ENCODE measurements at regions not wholly inside any gene's neighbourhood (a gene's known extent, or its start where the extent isn't known, plus 50 kb on each side); places are given as distances from the start of the nearest gene placed in this dataset.
A peak's percentile ranks its signal among the peaks of the same experiment; 100 is the strongest.

- no peak for DNase-seq
- intact Hi-C loops (cut with DNase I): no loop called here
Measured at GRCh38 chr2:136259551-136259950, 141.6 kb upstream of the CXCR4 start.

- intact Hi-C loops (cut with DNase I): no loop called here
- DNase-seq: no peak
Measured at GRCh38 chr2:136257893-136258292, 139.9 kb upstream of the CXCR4 start.

- DNase-seq: peak in 9 of 42 donors; percentile 25 to 70 (median 45)
- intact Hi-C loops (cut with DNase I): no loop called here
Measured at GRCh38 chr2:136255648-136256461, 137.9 kb upstream of the CXCR4 start.

GRCh38 chr2:136255127-136255526 lies 137.2 kb upstream of the CXCR4 start:
- no peak for DNase-seq
- intact Hi-C loops (cut with DNase I): no loop called here

- intact Hi-C loops (cut with DNase I): no loop called here
- DNase-seq: no peak
Measured at GRCh38 chr2:136254681-136255080, 136.7 kb upstream of the CXCR4 start.

- peak in 27 of 42 donors; percentile 6 to 61 (median 33) for DNase-seq
Measured at GRCh38 chr2:136253288-136254004, 135.5 kb upstream of the CXCR4 start.

GRCh38 chr2:136251885-136252585 lies 134.1 kb upstream of the CXCR4 start:
- intact Hi-C loops (cut with DNase I): no loop called here
- DNase-seq: peak in 7 of 42 donors; percentile 6 to 49 (median 19)

More at GRCh38 chr2:136253288-136254004, 135.5 kb upstream of the CXCR4 start:
- intact Hi-C loops (cut with DNase I): no loop called here

GRCh38 chr2:136251197-136251884 lies 133.4 kb upstream of the CXCR4 start:
- no peak for DNase-seq
- intact Hi-C loops (cut with DNase I): no loop called here

GRCh38 chr2:136250131-136250530 lies 132.2 kb upstream of the CXCR4 start:
- no peak for DNase-seq
- intact Hi-C loops (cut with DNase I): no loop called here

GRCh38 chr2:136248907-136249306 lies 131.0 kb upstream of the CXCR4 start:
- intact Hi-C loops (cut with DNase I): no loop called here
- DNase-seq: no peak

GRCh38 chr2:136248242-136248641 lies 130.3 kb upstream of the CXCR4 start:
- DNase-seq: no peak
- intact Hi-C loops (cut with DNase I): no loop called here

GRCh38 chr2:136247204-136247950 lies 129.4 kb upstream of the CXCR4 start:
- intact Hi-C loops (cut with DNase I): no loop called here
- DNase-seq: peak in 17 of 42 donors; percentile 13 to 66 (median 32)

GRCh38 chr2:136246086-136246669 lies 128.2 kb upstream of the CXCR4 start:
- intact Hi-C loops (cut with DNase I): no loop called here
- peak in 8 of 42 donors; percentile 13 to 56 (median 34) for DNase-seq

GRCh38 chr2:136245211-136245610 lies 127.3 kb upstream of the CXCR4 start:
- intact Hi-C loops (cut with DNase I): no loop called here
- no peak for DNase-seq

GRCh38 chr2:136244536-136244885 lies 126.6 kb upstream of the CXCR4 start:
- intact Hi-C loops (cut with DNase I): no loop called here
- DNase-seq: no peak

- peak in 16 of 42 donors; percentile 7 to 49 (median 32) for DNase-seq
- intact Hi-C loops (cut with DNase I): no loop called here
Measured at GRCh38 chr2:136243638-136244535, 125.9 kb upstream of the CXCR4 start.

- intact Hi-C loops (cut with DNase I): no loop called here
- no peak for DNase-seq
Measured at GRCh38 chr2:136242687-136243277, 124.8 kb upstream of the CXCR4 start.
